ENCODE measurements at regions not wholly inside any gene's neighbourhood (a gene's known extent, or its start where the extent isn't known, plus 50 kb on each side); places are given as distances from the start of the nearest gene placed in this dataset.

DNA sequence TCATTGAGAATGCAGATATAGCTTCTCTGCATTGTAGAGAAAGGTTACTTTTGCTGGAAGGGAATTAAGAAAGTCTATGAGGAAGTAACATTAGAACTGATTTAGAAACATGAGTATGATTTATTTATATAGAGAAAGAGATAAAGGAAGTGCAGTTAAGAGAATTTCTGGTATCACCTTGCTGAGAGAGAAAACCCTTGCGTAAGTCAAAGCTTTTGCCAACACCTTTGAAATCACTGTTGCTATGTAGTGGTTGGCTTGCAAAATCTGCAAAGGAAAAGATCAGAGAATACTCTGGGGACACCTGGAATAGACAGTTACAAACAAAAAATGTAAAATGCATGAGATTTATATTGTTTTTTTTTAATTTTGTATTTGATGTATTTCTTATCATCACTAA lies 137.3 kb upstream of the RXFP1 start:
- Histone ChIP-seq H3K36me3 (ENCODE audit: insufficient read depth, low read length) (no peaks in the 10 kb centered on the region), H3K79me2 (ENCODE audit: insufficient read depth, low read depth, low read length) (no peaks in the 10 kb centered on the region), H3K4me2 (ENCODE audit: low read length) (no peak overlapping the region), H3K27ac (ENCODE audit: low read depth, low read length, poor library complexity, severe bottlenecking) (no peak overlapping the region), H3K9me3 (ENCODE audit: low read length) (no peaks in the 10 kb centered on the region), H2AFZ (ENCODE audit: low read length) (no peak overlapping the region), H3K4me3 (ENCODE audit: low read depth, low read length, poor library complexity, severe bottlenecking) (no peak overlapping the region), H3K4me1 (ENCODE audit: insufficient read depth, low read length, poor library complexity, severe bottlenecking) (no peaks in the 10 kb centered on the region), H4K20me1 (ENCODE audit: insufficient read depth, low read length) (no peaks in the 10 kb centered on the region), H3K9me2 (ENCODE audit: insufficient read depth, low read length) (no peaks in the 10 kb centered on the region)
- DNase-seq (ENCODE audit: low spot score) = no peak
- TF ChIP-seq CTCF (conservative IDR thresholded peaks at IDR 0.05; ENCODE audit: low read length) (no peak), EZH2phosphoT487 (IDR thresholded peaks at IDR 0.05; ENCODE audit: borderline replicate concordance, low read depth, low read length) (no peak)
- CTCF ChIA-PET (ENCODE audit: unreplicated experiment) = no interaction called here
- POLR2A ChIA-PET = interaction anchor here (2.0 kb wide), 1 partner anchor 9 kb away, joined by 4 read pairs; no protein-coding TSS in a partner anchor
- intact Hi-C loops (cut with micrococcal nuclease; ENCODE audit: unreplicated experiment) = no loop called here
- BruUV-seq (replicated peaks) = no TSS peak

DNA sequence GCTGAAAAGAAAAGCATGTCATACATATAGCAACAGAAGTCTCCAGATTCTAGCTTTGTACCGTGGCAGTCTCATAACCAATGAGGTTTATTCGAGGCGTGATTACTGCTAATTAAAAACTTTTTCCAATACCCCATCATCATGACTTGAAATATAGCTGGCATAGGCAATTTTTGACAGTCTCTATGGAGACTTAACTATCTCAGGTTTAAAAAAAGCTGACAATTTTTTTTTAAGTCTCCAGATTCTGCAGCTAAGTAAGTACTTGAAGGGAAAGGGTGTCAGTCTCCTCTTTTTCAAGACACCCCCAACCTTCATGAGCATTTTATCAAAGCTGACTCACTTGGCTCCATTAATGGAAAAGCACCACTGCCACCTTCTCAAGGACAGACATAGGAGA lies 126.3 kb upstream of the RXFP1 start:
- BruUV-seq (replicated peaks) = no TSS peak
- Histone ChIP-seq H3K27ac (ENCODE audit: low read depth, low read length, poor library complexity, severe bottlenecking) (no peak overlapping the region), H3K9me3 (ENCODE audit: low read length) (no peaks in the 10 kb centered on the region), H3K4me1 (ENCODE audit: insufficient read depth, low read length, poor library complexity, severe bottlenecking) (no peaks in the 10 kb centered on the region), H4K20me1 (ENCODE audit: insufficient read depth, low read length) (no peaks in the 10 kb centered on the region), H2AFZ (ENCODE audit: low read length) (no peak overlapping the region), H3K9me2 (ENCODE audit: insufficient read depth, low read length) (no peaks in the 10 kb centered on the region), H3K36me3 (ENCODE audit: insufficient read depth, low read length) (no peaks in the 10 kb centered on the region), H3K79me2 (ENCODE audit: insufficient read depth, low read depth, low read length) (no peaks in the 10 kb centered on the region), H3K4me2 (ENCODE audit: low read length) (no peak overlapping the region), H3K4me3 (ENCODE audit: low read depth, low read length, poor library complexity, severe bottlenecking) (no peak overlapping the region)
- intact Hi-C loops (cut with micrococcal nuclease; ENCODE audit: unreplicated experiment) = no loop called here
- CTCF ChIA-PET (ENCODE audit: unreplicated experiment) = interaction anchor here (0.6 kb wide), 1 partner anchor 13 kb away, joined by 3 read pairs; no protein-coding TSS in a partner anchor
- DNase-seq (ENCODE audit: low spot score) = no peak
- TF ChIP-seq EZH2phosphoT487 (IDR thresholded peaks at IDR 0.05; ENCODE audit: borderline replicate concordance, low read depth, low read length) = no peak
- no peak for TF ChIP-seq CTCF (conservative IDR thresholded peaks at IDR 0.05; ENCODE audit: low read length)
- POLR2A ChIA-PET = interaction anchor here (1.2 kb wide), 1 partner anchor 24 kb away, joined by 3 read pairs; no protein-coding TSS in a partner anchor

- CTCF ChIA-PET (ENCODE audit: unreplicated experiment) = interaction anchor here (0.6 kb wide), 1 partner anchor 14 kb away, joined by 3 read pairs; no protein-coding TSS in a partner anchor
- no peak for TF ChIP-seq EZH2phosphoT487 (IDR thresholded peaks at IDR 0.05; ENCODE audit: borderline replicate concordance, low read depth, low read length)
- TF ChIP-seq CTCF (conservative IDR thresholded peaks at IDR 0.05; ENCODE audit: low read length) = no peak
- Histone ChIP-seq H4K20me1 (ENCODE audit: insufficient read depth, low read length) (no peaks in the 10 kb centered on the region), H3K9me3 (ENCODE audit: low read length) (no peaks in the 10 kb centered on the region), H3K27ac (ENCODE audit: low read depth, low read length, poor library complexity, severe bottlenecking) (no peak overlapping the region), H3K4me1 (ENCODE audit: insufficient read depth, low read length, poor library complexity, severe bottlenecking) (no peaks in the 10 kb centered on the region), H3K36me3 (ENCODE audit: insufficient read depth, low read length) (no peaks in the 10 kb centered on the region), H2AFZ (ENCODE audit: low read length) (no peak overlapping the region), H3K79me2 (ENCODE audit: insufficient read depth, low read depth, low read length) (no peaks in the 10 kb centered on the region), H3K4me3 (ENCODE audit: low read depth, low read length, poor library complexity, severe bottlenecking) (no peak overlapping the region), H3K9me2 (ENCODE audit: insufficient read depth, low read length) (no peaks in the 10 kb centered on the region), H3K4me2 (ENCODE audit: low read length) (no peak overlapping the region)
- no TSS peak for BruUV-seq (replicated peaks)
- intact Hi-C loops (cut with micrococcal nuclease; ENCODE audit: unreplicated experiment) = no loop called here
- DNase-seq (ENCODE audit: low spot score) = no peak
- POLR2A ChIA-PET = interaction anchor here (0.5 to 1.2 kb wide), 2 partner anchors 25 to 431 kb away, joined by 3 to 4 read pairs; no protein-coding TSS in a partner anchor
Observed at GRCh38 chr4:158395889-158396288, 125.8 kb upstream of the RXFP1 start.
